GM12864 (cell line): ENCODE measurements at regions not wholly inside any gene's neighbourhood (a gene's known extent, or its start where the extent isn't known, plus 50 kb on each side); places are given as distances from the start of the nearest gene placed in this dataset.

Experiments
- DNase-seq: peaks from one replicate; pipeline ENCODE4 v3.0.0-alpha.2; 2011; ENCODE audit warnings: low read depth
- H3K4me3 ChIP-seq: 2 replicates; pipeline ENCODE4 v1.5.1; 2011; ENCODE audit warnings: mild to moderate bottlenecking, low read depth, low read length, control low read depth
- TF ChIP-seq, protein P1 (sequence below): IDR thresholded peaks from 2 replicates; pipeline ENCODE4 v1.5.1; 2011; ENCODE audit warnings: low read depth, mild to moderate bottlenecking, moderate library complexity, low read length, control low read depth, inconsistent platforms; ENCODE audit errors: missing control alignments

DNA sequence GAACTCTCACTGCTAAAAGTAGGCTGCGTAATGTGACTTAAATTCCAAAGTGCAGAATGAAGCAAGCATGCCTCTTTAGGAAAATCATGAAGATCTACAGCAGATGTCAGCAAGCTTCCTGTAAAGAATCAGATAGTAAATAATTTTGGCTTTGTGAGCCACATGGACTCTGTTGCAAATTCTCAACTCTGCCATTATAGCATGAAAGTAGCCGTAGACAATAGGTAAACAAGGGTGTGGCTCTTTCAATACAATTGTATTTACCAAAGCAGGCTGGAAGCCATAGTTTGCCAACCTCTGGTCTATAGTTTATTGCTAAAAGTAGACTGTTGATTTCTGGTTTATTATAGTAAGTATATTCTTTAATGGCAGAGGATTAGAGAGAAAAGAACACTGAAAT, 80.3 kb upstream of the FAM9B start:
- H3K4me3 ChIP-seq = no peak overlapping the region
- TF ChIP-seq, protein P1, sequence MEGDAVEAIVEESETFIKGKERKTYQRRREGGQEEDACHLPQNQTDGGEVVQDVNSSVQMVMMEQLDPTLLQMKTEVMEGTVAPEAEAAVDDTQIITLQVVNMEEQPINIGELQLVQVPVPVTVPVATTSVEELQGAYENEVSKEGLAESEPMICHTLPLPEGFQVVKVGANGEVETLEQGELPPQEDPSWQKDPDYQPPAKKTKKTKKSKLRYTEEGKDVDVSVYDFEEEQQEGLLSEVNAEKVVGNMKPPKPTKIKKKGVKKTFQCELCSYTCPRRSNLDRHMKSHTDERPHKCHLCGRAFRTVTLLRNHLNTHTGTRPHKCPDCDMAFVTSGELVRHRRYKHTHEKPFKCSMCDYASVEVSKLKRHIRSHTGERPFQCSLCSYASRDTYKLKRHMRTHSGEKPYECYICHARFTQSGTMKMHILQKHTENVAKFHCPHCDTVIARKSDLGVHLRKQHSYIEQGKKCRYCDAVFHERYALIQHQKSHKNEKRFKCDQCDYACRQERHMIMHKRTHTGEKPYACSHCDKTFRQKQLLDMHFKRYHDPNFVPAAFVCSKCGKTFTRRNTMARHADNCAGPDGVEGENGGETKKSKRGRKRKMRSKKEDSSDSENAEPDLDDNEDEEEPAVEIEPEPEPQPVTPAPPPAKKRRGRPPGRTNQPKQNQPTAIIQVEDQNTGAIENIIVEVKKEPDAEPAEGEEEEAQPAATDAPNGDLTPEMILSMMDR = no peak
- no peak for DNase-seq

DNA sequence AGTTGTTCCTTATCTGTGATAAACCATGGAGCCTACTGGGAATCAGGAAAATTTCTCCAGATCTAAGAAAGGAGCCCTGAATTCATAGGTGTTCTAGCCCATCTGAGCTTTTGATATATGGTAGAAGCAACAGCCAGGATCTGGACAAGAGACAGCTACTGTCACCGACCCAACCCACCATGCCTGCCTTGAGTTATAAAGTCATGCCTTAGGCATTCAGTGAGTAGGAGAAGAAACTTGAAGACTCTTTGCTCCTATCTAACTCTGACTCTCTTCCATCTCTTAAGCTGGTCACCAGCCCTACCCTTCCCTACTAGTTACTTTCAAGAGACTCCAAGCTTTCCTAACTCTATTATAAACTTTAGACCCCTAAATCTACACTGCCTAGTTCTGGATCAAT, 83.9 kb upstream of the FAM9B start:
- no peak for DNase-seq
- TF ChIP-seq, protein P1 = no peak
- no peak overlapping the region for H3K4me3 ChIP-seq

DNA sequence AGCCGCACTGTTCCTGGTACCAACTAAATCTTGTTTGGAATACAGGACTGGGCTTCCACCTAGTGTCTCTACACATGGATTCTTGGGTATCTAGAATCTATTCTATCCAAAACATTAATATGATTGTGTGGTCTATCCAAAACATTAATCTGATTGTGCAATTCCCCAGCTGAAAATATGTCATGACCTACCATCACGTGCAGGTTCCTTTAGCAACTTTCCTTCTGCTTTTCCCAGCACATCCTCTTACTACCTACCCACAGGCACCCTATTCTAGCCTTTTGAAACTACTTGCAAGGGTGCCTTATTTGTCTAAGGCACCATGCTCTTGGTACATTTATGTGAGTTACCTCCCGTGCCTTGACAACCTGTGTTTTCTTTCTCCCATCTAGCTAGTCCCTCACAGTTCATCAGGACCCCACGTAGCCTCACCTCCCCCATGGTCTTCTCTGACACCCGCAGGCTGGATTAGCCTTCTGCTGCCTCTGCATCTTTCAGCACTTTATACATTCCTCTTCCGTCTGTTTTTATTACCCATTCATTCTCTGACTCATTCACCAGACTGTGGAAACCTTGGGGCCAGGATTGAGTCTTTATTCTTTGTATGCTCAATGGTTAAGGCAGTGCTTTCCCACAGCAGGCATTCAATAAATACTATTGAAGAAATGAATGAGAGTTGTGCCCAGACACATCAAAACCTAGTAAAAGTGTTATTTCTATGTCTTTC, 88.8 kb upstream of the FAM9B start:
- TF ChIP-seq, protein P1 = no peak
- DNase-seq = no peak
- H3K4me3 ChIP-seq = no peak overlapping the region

DNA sequence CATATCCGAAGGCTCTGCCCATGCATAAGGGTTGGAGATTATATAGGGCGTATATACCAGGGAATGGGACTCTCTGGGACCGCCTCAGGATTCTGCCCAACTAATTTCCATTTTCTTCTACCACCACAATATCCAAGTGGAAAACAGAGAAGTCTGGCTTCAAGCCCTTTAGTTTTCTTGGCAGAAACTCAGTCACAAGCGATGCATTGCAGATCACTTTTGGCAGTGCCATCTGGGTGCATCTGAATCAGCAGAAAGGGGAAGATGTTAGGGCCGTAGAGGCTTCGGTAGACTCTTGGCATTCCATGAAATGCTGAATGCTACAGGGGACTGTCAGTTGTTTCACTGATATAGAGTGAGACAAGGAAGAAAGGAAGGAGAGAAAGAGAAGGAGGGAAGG, 94.1 kb upstream of the FAM9B start:
- H3K4me3 ChIP-seq = no peak overlapping the region
- no peak for DNase-seq
- TF ChIP-seq, protein P1 = no peak

DNA sequence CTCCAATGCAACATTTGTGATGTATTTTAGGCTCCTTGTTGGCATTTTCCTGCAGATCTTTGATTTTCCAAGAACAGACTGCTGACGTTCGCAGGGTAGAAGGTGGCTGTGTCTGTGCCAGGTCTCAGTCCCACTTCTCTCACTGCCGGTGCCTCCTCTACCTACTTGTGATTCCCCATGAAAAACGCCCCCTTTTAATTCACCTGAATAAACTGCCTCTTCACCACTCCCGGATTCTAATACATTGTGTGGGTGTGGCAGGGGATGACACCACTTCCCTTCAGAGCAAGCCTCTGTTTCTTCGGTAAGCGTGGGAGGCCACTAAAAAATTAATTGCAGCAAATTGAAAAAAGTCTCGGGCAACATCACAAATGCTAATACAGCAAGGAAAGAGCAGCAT, 96.1 kb upstream of the FAM9B start:
- no peak overlapping the region for H3K4me3 ChIP-seq
- no peak for DNase-seq
- TF ChIP-seq, protein P1 = no peak

DNA sequence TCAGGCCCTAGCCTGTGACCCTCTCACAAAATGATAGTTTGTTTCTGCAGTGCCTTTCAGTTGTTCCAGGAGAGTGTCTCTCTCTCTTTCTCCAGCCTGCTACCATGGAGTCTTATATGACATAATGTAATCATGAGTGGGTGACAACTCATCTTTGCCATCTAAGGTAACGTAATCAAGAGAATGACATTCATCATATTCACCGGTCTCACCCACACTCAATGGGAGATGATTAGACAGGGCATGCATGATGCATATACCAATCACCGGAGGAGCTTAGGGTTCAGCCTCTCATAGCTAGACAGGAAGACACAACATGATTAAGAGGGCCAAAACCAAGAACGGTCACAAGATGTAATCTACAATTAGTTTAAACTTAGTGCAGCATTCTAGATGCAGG, 97.1 kb upstream of the FAM9B start:
- no peak for DNase-seq
- TF ChIP-seq, protein P1 = no peak
- no peak overlapping the region for H3K4me3 ChIP-seq

DNA sequence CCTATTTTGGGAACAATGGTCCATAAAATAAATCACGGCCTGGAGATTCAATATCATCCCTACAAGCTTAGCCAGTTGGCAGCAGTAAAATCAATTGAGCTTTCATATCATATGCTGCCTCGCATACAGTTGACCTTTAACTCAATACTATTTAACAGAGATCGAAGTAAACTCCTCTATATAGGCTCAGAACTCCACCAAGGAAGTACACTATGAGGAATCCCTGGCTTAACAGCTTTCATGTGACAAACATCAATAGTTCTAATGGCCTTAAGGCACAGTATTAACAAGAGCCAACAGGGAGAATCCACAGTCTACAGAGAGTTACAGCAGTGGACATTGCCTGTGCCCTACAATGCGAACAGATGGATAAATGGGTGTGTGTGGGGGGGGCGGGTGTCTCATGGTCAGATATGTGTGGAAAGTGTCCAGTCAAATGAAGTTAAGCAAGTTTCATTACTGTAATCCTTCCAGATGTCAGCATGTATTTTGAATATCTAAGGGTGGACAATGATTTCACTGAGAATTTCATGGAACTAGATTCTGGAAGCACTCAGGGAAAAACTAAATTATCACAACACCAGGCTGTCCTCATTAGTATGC, 98.2 kb upstream of the FAM9B start:
- no peak overlapping the region for H3K4me3 ChIP-seq
- TF ChIP-seq, protein P1 = no peak
- DNase-seq = no peak
